ENCODE measurements at regions not wholly inside any gene's neighbourhood (a gene's known extent, or its start where the extent isn't known, plus 50 kb on each side); places are given as distances from the start of the nearest gene placed in this dataset.
"Not testable (repeated sequence)": the region's sequence is repeated elsewhere in the genome, so short reads cannot be mapped to it uniquely, and the experiment has no call there.

DNA sequence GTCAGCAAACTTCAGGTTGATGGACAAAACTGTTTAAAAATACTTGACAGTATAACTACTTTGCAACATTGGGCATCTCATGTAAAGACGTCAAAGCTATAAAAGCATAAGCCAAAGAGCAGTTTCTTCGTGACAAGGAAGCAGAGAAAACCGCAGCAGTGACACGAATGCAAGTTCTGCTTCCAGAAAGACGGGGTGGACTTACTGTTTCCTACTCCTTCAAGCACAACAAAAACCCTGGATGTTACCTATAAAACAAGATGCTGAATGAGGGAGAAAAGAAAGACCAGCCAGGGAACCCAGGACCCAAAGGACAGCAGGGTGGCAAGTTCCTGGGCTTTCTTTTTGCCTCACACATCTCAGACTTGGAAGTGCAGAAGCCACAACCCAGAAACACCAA, 98.0 kb downstream of the DLL1 start:
- no peak for DNase-seq

DNA sequence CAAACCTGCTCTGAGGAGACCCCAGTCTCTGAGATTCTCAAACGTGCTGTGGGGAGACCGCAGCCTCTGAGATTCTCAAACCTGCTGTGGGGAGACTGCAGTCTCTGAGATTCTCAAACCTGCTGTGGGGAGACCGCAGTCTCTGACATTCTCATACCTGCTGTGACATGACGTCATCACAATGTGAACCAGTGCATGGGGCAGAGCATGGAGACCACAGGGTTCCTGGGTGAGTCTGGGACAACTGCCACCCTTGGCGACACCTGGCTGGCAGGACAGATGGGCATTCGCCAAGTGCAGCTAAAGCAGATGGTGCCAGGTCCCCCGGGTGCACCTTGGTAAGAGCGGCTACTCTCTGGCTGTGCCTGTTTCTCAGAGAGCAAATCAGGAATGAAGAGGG, 98.8 kb downstream of the DLL1 start:
- not testable (repeated sequence) for DNase-seq

DNA sequence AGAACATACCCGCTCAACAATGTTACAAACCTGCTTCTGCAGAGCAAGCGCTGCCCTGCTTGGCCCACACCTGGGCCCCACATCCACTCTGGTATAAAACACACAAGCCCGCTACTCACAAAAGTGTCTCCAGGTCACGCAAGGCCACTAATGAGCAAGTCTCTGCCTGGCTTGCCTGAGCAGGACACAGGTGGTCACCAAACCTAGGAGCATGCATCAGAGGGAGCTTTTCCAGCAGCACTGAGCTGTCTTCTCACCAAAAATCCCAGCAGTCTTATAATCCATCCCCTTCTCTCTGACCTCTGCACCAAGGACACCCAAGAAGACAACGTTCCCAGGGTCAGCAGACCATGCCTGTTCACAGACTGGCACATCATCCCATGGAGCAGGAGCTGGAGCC, 100.8 kb downstream of the DLL1 start:
- DNase-seq, result no peak

DNA sequence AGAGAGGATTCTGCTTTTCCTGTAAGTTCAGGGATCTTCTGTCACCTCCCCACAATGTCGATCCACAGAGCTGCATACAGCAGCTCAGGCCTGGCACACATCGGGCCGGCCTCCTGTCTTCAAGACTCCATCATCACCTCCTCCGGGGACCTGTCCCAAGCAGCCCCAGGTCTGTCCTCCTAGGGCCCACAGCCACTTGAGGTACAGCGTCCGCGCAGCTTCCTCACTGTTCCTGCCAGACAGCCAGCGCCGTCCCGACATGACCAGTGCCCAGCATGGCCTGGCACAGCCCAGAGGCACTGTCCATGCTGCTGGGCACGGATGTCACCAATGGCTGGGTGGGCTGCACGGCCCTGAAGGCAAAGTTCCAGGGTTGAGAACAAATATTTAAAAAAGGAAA, 101.6 kb downstream of the DLL1 start:
- no peak for DNase-seq

DNA sequence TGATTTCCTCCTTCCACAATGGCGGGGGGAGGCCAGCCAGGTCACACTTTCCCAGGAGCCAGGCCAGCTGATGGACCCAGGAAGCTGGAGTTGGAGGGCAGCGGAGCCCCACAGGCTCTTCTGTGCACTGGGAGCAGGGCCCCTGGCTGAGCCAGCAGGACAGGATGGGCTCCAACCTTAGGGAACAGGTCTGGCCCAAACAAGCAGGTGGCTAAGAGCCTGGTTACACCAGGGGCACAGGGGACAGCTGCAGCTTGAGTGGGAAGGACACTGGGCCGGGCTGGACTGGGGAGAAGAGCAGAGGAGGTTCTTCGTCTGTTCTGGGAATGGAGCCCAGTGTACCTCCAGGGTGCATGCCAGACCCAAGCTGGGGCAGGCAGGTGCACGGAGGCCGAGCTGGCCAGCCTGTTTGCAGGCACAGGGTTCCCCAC, 102.3 kb downstream of the DLL1 start:
- no peak for DNase-seq

DNA sequence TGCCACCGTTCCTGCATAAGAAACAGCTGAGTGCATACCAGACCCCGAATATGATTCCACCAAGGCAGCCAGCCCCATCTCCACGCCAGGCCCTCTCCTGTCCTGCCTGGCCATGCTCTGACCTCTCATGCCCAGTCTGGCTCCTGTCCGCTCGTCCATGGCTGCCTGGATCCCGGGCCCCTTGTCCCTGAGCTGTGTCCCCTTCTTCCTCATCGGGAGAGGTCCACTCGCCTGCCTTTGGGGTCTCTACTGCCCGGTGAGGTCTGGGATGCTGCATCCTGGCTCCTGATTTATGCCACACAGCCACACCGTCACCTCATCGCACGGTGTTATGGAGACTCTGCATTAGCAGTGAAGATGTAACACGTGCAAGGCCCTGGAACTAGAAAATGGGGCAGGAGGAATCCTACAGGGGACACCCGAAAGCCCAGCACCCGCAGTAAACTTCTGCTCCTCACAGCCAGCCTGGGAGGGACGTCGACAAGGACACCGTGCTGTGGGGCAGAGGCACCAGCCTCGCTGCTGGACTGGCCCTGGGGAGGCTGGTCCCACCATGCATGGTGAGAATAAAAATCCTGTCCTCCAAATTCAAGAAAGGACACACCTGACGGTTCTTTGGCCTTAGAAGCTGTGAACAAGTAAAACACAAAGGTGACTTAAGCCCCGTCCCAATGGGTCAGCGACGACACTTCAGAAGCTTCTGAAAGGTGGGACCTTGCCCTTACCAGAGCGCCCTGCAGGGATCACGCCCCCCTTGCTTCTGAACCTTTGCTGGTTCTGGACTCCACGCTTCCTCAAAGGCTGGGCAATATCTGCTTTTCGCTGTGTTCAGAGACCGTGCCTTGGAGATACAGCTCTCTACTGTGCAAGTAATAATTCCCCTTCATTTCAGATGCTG, 103.0 kb downstream of the DLL1 start:
- no peak for DNase-seq

DNA sequence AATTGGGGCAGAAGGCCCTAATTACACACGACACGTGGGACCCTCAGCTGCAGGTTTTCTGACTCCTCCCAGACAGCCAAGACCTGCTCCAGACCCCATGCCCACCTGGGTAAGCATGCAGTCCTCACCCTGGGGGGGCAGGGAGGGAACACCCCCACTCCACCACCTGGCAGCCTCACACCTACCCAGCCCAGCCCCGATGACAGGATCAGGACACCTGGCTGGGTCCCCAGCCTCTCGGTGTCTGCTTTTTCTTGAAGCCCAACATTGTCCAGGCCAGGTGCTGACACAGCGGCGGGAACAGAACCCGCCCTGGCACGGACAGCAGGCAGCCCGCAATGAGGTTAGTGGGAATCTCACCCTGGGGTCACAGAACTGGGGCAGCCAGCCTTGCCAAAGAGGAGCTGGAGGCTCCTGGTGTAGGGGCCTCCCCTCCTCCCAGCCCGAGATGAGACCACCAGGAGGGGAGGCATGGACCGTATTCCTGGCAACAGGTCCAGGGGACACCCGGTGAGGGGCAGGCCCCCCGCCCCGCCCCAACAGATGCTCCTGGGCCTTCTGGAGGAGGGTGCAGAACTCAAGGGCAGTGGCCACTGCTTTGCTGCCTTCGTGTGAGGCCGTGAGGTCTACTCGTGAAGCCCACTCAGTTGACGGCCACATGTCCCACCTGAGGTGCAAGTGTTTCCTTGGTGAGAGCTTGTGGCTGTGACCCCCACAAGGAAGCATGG, 103.8 kb downstream of the DLL1 start:
- DNase-seq, result no peak

DNA sequence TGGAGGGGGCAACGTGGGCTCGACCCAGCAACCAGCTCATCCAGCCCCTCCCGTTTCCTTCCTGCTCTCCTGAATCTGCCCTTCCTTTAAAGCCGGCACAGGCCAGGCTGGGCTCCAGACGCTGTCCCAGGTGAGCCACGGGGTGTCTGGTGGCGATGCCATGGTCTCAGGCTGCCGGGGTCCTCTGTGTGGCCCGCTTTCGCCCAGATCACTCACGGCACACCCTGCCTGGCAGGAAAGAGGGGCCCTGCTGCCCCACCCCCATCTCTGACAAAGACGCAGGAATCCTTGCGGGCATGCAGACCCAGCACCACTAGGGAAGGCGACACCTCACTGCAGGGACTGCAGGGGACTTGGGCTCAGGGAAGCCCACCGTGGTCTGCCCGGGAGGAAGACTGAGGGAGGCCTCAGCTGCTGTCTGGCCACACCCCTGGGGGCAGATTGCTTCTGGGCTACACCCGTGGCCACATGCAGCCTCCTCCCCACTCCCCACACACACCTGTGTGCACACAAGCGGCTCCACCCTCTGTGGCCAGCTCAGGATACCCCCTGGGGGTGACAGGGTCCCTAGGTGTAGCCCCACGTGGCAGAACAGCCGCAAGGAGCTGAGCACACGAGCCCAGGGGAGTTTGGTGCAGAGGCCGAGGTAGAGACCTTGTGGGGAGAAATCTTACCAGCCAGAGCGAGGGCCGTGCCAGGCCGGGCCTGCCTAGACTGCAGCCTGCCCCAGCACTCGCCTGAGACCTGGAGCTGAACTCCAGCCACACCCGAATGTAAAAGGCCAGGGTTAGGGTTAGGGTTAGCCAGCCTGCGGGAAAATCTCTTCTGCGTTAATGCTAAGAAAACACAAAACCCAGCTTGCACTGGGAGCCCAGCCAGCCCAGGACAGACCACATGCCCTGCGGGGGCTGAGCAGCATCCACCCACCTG, 104.6 kb downstream of the DLL1 start:
- no peak for DNase-seq

DNA sequence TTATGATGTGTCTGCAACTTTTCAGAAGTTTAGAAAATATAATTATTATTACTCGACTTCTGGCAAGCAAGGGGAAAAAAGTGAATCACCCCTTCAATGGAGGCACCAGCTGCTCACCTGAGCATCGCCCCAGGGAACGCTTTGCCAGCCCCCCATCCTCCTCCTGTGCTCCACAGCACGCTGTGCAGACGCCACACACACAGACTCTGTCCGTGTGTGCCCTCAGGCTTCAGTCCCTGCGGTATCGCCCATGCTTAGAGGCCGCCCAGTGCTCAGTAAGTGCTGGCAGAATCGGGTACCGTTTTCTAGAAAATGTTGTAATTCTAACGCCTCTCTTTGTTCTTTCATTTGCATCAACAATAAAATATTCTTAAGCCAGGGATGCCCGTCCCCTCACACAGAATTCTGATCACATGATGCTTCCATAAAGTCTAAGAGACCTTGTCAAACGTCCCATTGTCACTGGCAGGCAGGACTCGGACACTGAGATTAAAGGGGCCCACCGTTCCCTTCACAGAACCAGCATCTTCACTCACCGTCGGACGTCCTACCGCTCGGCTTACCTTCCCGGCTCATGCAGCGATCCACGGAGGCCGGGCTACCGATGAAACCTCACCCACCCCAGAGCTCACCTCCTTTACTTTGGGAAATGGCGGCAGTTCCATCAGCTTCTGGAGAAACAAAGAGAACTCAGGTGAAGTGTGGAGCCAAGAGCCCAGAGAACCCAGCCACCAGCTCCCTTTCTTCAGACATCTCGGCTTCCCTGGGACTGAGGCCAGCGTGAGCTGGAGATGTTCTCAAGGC, 105.5 kb downstream of the DLL1 start:
- no peak for DNase-seq

DNA sequence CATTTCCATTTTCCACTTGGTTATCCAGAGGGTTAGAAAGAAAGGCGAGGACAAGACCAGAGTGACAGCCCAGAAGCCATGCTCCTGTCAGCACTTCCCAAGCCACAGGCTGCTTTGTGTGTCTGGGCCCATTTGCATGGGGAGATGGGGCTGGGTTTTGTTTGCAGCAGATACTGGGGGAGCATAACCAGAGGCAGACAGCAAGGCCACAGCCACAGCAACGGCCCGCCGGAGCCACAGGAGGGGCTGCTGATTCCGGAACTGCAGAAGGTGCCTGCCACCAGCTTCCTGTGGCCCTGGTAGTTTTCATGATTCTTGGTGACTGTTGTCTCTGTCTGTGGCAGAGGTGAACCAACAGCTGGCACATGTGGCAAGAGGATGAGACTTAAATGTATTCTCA, 106.6 kb downstream of the DLL1 start:
- no peak for DNase-seq

DNA sequence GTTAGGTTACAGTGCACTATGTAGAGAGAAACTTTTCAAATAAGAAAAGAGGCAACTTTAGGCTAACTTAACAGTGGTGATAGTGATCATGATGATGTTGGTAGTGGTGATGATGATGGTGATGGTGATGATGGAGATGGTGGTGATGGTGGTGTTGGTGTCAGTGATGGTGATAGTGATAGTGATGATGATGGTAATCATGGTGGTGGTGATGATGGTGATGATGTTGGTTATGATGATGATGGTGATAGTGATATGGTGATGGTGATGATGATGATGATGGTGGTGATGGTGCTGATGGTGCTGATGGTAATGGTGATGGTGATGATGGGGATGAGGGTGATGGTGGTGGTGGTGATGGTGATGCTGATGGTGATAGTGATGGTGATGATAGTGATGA, 107.4 kb downstream of the DLL1 start:
- no peak for DNase-seq

DNA sequence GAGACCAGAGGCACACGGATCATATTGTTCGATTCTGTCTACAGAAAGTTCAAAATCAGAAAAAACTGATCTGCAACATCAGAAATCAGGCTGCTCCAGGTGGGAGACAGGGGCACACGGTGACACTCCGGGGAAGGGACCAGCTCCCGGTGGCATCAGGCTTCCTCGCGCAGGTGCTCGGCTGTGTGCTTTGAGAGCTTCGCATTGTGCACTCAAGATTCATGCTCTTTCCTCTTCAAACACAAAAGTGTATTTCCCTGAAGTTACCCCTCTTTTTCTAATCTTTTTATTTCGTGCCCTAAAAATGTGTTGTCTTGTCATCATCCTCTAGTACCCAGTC, 108.1 kb downstream of the DLL1 start:
- DNase-seq, result no peak

DNA sequence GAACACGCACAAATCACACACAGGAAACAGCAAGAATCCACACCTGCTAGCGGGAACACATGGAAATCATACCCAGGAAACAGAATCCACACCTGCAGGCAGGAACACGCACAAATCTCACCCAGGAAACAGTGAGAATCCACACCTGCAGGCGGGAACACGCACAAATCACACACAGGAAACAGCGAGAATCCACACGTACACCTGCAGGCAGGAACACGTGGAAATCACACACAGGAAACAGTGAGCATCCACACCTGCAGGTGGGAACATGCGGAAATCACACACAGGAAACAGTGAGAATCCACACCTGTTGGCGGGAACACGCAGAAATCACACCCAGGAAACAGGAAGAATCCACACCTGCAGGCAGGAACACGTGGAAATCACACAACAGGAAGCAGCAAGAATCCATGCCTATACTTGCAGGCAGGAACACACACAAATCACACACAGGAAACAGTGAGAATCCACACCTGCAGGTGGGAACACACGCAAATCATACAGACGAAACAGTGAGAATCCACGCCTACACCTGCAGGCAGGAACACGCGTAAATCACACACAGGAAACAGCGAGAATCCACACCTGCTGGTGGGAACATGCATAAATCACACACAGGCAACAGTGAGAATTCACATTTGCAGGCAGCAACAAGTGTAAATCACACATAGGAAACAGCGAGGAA, 108.6 kb downstream of the DLL1 start:
- DNase-seq, result no peak

DNA sequence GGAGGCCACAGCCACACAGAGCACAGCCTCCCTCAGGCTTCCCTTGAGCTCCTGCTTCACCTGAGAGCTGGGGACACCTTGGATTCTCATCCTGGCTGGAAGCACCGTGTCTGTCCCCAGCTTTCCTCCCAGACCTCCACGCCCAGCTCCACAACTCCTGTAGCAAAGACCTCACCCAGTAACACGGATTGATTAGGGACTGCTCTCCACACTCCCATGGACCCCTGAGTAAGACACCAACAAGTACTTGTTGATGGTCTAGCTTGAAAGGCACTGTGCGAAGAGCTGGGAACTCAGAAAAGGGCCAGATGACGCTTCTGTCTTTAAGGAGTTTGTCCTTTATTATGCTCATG, 109.6 kb downstream of the DLL1 start:
- no peak for DNase-seq

DNA sequence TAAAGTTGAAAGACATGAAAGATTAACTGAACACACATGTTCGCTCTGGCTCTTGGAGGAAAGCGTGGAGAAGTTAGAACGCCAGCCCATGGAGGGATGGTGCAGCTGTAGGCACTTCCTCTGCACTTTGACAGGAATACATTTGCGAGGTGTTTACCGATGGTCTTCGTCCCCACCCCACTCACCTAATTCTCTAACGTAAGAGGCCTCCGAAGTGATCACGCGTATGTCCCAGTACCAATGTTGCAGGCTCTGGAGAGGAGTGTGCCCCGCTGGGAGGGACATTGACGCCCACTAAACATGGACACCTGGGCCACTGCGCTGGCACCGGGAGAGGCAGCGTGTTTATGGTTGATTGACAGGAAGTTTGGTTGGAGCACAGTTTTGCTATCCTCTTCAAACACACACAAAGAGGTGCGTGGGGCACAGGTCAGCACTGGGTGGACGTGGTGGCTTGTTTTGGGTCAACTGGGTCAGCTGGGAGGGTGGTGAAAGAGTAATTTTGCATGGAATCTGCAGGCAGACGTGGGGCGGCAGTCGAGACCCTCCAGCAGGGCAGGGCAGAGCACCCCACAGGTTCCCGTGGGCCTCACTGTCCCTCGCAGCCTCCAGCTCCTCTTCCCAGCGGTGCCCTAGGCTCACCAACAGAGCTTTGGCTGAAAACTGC, 110.1 kb downstream of the DLL1 start:
- no peak for DNase-seq

DNA sequence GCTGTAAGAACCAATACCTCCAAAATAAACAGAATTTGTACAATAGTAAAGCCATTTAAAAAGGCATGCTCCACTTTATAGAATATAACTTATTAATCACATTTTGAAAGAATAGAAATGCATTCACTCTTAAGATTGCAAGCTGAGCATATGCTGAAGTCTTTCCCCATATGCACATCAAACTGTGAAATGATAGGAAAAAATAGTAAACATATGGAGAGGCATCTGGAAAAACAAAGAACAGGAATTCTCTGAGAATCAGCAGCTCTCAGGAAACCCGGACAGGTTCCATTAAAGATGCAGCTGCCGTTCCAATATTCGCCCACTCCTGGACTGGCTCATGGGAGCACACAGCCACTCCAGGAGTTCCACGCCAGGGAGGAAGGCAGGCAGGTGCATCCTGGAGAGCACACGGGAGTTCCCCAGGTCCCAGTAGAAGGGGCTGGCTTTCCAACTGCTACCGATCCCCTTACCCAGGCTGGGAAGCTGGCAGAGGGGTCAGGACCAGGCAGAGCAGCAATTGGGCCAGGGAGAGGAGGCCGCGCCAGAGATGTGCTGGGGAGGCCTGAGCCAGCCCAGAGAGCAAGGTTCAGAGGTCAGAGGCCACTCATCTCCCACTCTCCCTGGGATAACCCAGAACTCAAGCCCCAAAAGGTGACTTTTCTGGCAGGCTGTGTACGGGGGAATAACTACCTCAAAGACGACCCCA, 111.1 kb downstream of the DLL1 start:
- no peak for DNase-seq

DNA sequence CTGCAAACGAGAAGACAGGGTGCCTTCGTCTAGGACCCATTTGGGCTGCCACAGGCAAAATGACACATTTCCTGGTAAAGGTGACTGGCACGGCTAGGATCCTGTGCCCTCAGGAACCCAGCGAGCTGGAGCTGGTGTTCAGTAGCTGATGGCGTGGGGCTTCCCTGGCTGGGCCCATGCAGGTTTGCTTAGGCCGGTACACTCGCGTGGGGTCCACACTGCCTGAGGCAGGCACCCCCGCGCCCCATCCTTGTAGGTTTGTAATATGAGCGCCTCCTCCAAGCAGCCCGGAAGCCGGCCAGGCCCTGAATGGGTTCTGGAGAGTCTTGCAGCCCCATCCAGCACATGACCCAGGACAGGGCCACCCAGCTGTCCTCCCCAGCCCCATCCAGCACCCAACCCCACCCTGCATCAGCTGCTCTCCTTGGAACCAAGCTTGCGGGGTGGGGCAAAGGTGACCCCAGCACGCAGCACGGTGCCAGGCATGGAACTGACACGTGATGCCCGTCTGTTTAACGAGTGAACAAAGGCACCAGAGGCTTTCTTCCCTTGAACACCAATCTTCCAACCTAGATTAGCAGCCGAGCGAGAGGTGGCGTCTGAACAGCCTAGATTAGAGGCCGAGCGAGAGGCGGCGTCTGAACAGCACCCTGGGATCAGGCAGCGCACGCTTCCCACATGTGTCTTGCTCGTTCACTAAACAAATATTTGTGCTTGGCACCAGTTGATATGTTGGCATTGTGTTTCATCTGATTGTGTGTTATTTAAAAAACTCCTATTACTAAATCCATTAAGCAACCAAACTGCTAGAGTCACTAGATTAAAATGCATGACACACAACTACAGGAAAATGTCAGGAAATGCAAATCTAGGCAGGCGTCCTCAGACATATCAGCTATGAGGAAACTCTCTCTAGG, 112.1 kb downstream of the DLL1 start:
- no peak for DNase-seq

DNA sequence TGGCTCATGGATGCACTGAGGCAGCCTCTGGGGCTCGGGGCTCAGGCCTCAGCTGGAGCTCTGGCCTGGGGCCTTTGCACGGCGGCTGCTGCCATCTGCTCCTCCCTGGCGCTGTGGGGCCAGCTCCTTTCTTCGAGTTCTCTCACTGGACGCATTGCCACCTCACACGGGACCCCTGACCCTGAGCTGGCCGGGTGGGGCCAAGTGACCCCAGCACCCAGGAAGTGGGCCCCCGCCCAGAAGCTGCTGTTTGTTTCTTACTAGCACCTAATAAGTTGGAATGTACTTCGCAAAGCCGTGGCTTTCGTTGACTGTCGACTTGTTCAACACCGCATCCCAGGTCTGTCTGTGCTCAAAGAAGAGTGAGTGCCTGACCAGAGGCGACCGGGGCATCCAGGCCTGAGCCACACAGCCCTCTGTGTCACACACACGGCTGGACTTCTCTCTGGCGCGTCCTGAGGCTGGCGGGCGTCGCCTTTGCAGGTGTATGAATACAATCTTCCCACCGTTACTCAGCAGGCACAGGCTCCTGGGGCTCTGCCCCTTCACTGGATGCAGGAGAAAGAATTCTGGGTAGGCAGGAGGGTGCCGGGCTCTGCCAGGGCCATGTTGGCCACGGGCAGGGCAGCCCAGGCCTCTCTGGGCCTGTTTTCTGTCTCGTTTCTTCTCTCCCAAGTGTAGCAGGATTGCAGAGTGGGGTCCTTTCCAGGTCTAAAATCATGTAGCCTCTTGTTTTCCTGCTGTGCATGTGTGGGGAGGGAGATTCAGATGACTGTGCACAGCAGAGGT, 112.9 kb downstream of the DLL1 start:
- no peak for DNase-seq

Measured in activated T-cell treated with anti-CD3 and anti-CD28 coated beads for 4 hours (primary cell).